ENCODE measurements at regions not wholly inside any gene's neighbourhood (a gene's known extent, or its start where the extent isn't known, plus 50 kb on each side); places are given as distances from the start of the nearest gene placed in this dataset.

DNA sequence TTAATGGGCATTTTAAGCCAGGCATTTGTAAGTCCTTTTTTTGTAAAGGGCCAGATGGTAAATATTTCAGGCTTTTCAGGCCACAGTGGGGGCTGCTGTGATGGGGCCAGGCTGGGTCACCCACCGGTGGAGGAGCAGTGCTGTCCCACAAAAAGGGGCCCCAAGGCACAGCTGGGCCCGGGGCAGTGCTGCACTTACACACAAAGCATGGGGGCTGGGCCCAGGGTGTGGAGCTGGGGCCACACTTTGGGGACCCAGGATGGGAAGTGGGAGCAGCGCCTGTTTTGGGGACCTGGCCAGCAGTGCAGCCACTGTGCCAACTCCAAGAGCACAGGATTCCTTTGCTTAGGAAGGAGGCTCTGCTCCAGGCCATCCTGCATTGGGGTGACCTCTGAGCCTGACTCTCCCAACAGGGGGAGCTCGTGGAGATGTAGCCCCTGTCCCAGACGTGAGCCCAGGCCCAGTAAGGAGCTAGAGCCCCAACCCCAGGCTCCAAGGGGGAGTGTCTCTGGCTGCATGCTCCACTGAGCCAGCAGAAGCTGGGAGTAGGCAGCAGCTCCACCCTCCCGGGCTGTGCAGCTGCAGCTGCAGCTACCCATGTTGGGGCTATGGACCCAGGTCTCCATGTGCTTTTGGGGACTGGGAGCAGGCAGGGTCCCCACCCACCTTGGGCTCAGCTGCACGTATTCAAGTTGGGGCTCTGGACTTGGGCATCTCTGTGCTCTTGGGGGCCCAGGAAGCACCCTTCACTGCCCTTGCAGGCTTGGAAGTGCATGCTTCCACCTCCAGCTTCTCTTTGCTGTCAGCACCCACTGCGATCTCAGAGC lies 1036.5 kb upstream of the CNTNAP5 start:
- TF ChIP-seq JUND (IDR thresholded peaks at IDR 0.05; ENCODE audit: low read length) (no peak), SP2 (IDR thresholded peaks at IDR 0.05; ENCODE audit: low read length) (no peak), HDAC6 (IDR thresholded peaks at IDR 0.05; ENCODE audit: low read depth, low read length) (no peak), SUZ12 (IDR thresholded peaks at IDR 0.05; ENCODE audit: low read length) (no peak), CTCF (IDR thresholded peaks at IDR 0.05; ENCODE audit: control extremely low read depth in 1 of 3, insufficient read depth in 1 of 3, low read depth in 1 of 3, low read length in 3 of 3) (peak; percentile 17 to 34 (median 26)), EP300 (IDR thresholded peaks at IDR 0.05; ENCODE audit: borderline replicate concordance in 1 of 2, low read depth in 2 of 2, low read length in 2 of 2) (no peak), POLR2A (IDR thresholded peaks at IDR 0.05; ENCODE audit: control extremely low read depth in 1 of 2, low read depth in 2 of 2, low read length in 2 of 2) (no peak)
